ENCODE measurements at regions not wholly inside any gene's neighbourhood (a gene's known extent, or its start where the extent isn't known, plus 50 kb on each side); places are given as distances from the start of the nearest gene placed in this dataset.
"Not testable (repeated sequence)": the region's sequence is repeated elsewhere in the genome, so short reads cannot be mapped to it uniquely, and the experiment has no call there.

DNA sequence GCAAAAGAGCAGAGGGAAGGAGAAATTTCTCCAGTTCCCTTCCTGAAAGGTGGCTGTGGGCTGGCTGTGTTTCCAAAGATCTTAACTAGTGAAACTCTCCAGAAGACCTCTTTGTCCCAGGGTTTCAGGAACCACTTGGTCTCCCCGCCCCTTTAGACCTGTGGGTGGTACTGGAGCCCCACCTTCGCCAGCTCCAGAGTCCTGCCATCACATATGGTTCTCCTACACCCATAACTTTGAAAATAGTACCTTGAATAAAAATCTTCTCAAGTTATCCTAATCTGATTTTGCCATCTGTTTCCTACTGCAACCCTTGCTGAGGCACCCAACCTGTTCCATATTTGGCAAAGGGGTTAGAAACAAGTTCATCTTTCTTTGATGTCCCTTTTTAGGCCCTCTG is 303.9 kb downstream of the SEC16B start:
- Histone ChIP-seq H3K4me3 (no peak overlapping the region), H3K36me3 (no peaks in the 10 kb centered on the region), H3K27ac (no peak overlapping the region), H3K27me3 (no peaks in the 10 kb centered on the region), H3K9me3 (no peaks in the 10 kb centered on the region), H3K4me1 (no peaks in the 10 kb centered on the region)
- intact Hi-C loops (cut with DNase I) = no loop called here
- no peak for TF ChIP-seq CTCF (IDR thresholded peaks at IDR 0.05)
- ATAC-seq (no peak), DNase-seq (no peak)

GRCh38 chr1:177664742-177665141 is 305.1 kb downstream of the SEC16B start:
- H3K36me3 ChIP-seq; DNase-seq; H3K27ac ChIP-seq; H3K9me3 ChIP-seq; H3K4me1 ChIP-seq; intact Hi-C loops (cut with DNase I); H3K4me3 ChIP-seq; ATAC-seq; H3K27me3 ChIP-seq: not testable (repeated sequence)

DNA sequence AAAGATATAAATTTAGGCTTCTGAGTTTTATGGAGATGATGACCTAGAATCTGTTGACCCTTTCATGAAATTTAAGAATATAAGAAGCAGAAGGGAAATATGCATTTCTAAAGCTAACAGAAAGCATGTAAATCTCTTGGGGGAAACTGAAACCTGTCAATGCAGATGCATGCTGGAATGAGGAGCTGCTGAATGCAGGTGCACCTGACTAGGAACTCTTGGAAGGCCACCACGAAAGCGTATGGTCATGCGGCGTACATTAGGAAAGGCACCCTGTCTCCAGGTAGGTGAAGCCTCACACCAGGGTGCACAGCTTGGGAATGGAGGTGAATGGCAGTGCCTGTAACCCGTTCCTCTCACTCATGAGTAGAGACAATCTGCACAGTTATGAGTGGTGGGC is 309.7 kb downstream of the SEC16B start:
- Histone ChIP-seq H3K4me3 (no peak overlapping the region), H3K27me3 (no peaks in the 10 kb centered on the region), H3K9me3 (no peaks in the 10 kb centered on the region), H3K36me3 (no peaks in the 10 kb centered on the region), H3K27ac (no peak overlapping the region), H3K4me1 (no peaks in the 10 kb centered on the region)
- no peak for DNase-seq
- no peak for ATAC-seq
- TF ChIP-seq CTCF (IDR thresholded peaks at IDR 0.05) = no peak
- intact Hi-C loops (cut with DNase I) = no loop called here

DNA sequence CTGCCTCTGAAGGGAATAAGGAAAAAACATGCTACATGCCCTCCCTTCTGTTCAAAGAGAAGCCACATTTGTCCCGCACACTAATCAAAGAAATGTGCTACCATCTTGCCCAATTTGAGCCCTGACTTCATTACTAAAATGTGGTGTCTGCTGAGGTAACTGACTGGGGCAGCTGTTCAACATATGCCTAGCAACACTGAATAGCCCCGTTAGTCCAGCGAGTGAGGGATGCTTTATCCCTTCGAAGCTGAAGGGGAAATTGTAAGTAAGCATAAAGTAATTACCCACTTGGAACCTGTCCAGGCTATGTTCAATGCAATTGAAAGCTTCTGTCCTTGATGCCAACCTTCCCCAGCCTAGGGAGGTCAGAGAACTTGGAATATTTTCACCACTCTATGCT is 310.6 kb downstream of the SEC16B start:
- ATAC-seq (no peak), DNase-seq (no peak)
- H3K4me3 ChIP-seq = no peak overlapping the region
- no peak overlapping the region for H3K27ac ChIP-seq
- no peaks in the 10 kb centered on the region for H3K27me3 ChIP-seq
- no peaks in the 10 kb centered on the region for H3K9me3 ChIP-seq
- no peak for TF ChIP-seq CTCF (IDR thresholded peaks at IDR 0.05)
- intact Hi-C loops (cut with DNase I) = no loop called here
- no peaks in the 10 kb centered on the region for H3K36me3 ChIP-seq
- H3K4me1 ChIP-seq = no peaks in the 10 kb centered on the region

- H3K4me1 ChIP-seq = no peaks in the 10 kb centered on the region
- intact Hi-C loops (cut with DNase I) = no loop called here
- H3K27me3 ChIP-seq = no peaks in the 10 kb centered on the region
- no peak overlapping the region for H3K4me3 ChIP-seq
- no peak for DNase-seq
- no peaks in the 10 kb centered on the region for H3K36me3 ChIP-seq
- H3K9me3 ChIP-seq = no peaks in the 10 kb centered on the region
- ATAC-seq = no peak
- TF ChIP-seq CTCF (IDR thresholded peaks at IDR 0.05) = no peak
- H3K27ac ChIP-seq = no peak overlapping the region
These were observed 313.3 kb downstream of the SEC16B start for GRCh38 chr1:177656598-177656997.

DNA sequence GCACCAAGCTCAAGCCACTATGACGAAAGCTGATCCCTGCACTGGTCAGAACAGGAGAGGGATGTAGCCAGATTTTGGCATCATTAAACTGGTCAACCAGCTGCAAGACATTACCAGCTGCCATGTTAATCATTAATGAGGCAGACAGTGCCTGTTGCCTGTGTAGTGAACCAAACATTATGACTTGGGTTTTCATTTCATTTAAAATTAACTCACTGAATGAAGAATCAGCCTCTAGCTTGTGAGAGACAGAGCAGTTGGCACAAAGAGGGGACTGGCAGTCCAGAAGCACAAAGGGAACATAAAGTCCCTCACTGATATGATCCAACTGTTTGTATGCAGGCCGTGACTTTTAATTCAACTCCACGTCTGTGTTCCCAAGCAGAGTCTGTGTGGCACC is 318.9 kb downstream of the SEC16B start:
- Histone ChIP-seq H3K9me3 (no peaks in the 10 kb centered on the region), H3K27ac (no peak overlapping the region), H3K36me3 (no peaks in the 10 kb centered on the region), H3K4me1 (no peaks in the 10 kb centered on the region), H3K27me3 (no peaks in the 10 kb centered on the region), H3K4me3 (no peak overlapping the region)
- TF ChIP-seq CTCF (IDR thresholded peaks at IDR 0.05) = no peak
- no peak for DNase-seq
- intact Hi-C loops (cut with DNase I) = no loop called here
- peak; percentile 48 for ATAC-seq
